ENCODE measurements at regions not wholly inside any gene's neighbourhood (a gene's known extent, or its start where the extent isn't known, plus 50 kb on each side); places are given as distances from the start of the nearest gene placed in this dataset.
A peak's percentile ranks its signal among the peaks of the same experiment; 100 is the strongest.

DNA sequence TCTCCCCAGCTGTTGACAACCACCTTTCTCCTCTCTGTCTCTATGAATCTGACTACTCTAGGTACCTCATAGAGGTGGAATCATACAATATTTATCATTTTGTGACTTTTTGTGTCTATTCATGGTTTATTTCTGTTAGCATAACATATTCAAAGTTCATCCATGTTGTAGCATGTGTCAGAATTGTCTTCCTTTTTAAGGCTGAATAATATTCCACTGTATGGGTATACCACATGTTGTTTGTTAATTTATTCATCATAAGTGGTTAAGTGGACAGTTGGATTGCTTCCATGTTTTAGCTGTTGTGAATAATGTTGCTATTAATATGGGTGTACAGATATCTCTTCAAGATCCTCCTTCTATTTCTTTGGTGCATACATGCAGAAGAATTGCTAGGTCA, 69.9 kb upstream of the COMTD1 start:
- no peak overlapping the region for H3K4me3 ChIP-seq (ENCODE audit: low read depth, low read length)
- TF ChIP-seq, protein P1, sequence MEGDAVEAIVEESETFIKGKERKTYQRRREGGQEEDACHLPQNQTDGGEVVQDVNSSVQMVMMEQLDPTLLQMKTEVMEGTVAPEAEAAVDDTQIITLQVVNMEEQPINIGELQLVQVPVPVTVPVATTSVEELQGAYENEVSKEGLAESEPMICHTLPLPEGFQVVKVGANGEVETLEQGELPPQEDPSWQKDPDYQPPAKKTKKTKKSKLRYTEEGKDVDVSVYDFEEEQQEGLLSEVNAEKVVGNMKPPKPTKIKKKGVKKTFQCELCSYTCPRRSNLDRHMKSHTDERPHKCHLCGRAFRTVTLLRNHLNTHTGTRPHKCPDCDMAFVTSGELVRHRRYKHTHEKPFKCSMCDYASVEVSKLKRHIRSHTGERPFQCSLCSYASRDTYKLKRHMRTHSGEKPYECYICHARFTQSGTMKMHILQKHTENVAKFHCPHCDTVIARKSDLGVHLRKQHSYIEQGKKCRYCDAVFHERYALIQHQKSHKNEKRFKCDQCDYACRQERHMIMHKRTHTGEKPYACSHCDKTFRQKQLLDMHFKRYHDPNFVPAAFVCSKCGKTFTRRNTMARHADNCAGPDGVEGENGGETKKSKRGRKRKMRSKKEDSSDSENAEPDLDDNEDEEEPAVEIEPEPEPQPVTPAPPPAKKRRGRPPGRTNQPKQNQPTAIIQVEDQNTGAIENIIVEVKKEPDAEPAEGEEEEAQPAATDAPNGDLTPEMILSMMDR (IDR thresholded peaks at IDR 0.05; ENCODE audit: low read depth, low read length) = no peak

DNA sequence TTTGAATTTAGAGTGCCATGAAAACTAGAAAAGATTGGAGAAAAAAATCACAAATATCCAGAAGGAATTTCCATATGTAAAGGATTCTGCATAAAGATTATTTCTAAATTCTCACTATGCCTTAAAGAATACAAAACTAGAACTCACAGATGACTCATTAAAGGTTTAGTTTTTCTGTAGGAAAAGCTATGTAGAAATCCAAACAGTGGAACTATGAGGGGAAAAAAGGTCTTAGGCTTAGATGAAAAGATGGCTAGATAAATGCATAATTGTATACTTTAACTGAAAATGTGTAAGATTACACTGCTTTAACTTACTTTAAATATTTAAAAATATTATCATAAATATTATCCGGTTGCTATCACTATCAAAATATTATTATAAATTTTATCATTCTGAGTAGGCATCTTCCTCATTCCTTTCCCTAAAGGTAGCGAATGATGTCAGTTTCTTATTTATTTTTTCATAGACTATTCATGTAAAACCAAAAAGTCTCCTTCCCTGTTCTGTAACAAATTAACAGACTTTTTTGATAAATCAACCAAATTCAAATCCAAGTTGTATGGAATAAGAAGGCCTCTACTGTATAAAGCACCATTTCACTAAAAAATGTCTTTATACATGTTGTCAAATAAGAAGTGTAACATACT, 69.1 kb upstream of the COMTD1 start:
- H3K4me3 ChIP-seq (ENCODE audit: low read depth, low read length) = no peak overlapping the region
- TF ChIP-seq, protein P1 (IDR thresholded peaks at IDR 0.05; ENCODE audit: low read depth, low read length) = no peak

DNA sequence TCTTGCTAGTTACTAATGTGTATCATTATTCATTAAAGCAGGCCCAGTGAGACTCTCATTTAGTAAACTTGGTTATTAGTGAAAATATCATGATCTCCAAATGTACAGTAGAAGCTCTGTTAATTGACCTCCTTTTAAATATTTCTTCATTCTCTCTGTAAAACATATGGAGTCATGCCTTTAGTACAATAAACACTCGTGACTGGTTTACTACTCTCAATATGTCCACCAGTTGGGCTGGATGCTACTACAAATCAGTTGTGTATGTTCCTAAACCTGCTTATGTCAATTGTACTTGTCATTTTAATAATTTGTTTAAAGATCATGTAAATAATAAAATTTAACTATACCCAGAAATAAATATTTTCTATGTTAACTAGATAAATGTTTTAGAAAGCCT, 68.6 kb upstream of the COMTD1 start:
- H3K4me3 ChIP-seq (ENCODE audit: low read depth, low read length) = no peak overlapping the region
- TF ChIP-seq, protein P1 (IDR thresholded peaks at IDR 0.05; ENCODE audit: low read depth, low read length) = no peak

DNA sequence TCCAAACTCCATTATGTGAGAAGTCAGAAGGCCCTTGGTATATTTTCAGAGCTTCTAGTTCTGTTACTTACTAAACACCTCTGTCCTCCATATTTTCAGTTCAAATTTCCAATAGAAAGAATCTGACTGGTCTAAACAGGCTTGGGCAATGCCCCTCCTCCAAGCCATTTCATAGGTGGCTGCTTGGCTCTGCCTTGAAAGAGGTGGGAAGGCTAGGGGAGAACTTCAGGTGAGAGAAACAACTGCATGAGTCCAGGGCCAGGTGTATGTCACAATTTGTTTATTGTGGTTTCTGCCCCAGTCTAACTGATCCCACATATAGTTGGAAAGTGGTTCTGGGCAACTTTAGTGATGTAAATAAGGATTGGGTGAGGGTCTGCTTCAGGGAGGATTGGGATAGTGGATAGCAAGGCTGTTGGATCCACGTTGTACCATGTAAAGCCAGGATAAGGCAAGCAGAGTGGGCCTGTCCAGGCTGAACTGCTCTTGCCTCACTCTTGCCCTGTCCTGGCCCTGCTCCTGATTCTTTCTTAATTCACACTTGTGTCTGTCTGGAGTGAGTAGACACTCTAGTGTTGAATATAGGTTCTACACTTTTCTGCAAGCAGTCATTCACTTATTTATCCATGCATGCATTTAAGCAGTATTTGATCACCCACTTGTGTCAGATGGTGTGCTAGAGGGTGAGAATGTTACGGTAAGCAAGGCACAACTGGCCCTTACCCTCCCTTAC, 67.5 kb upstream of the COMTD1 start:
- TF ChIP-seq, protein P1 (IDR thresholded peaks at IDR 0.05; ENCODE audit: low read depth, low read length) = no peak
- H3K4me3 ChIP-seq (ENCODE audit: low read depth, low read length) = no peak overlapping the region

DNA sequence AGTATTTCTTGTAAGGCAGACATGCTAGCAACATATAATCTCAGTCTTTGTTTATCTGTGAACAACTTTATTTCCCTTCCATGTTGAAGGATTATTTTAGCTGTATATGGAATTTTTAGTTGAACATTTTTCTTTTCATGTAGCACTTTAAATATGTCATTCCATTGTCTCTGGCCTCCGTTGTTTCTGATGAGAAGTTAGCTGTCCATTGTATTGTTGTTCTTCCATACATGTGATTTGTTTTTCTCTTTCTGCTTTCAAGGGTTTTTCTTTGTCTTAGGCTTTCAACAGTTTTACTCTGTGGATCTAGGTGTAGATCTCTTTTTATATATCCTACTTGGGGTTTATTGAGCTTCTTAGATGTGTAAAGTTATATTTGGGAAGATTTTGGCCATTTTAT, 66.3 kb upstream of the COMTD1 start:
- TF ChIP-seq, protein P1 (IDR thresholded peaks at IDR 0.05; ENCODE audit: low read depth, low read length) = no peak
- H3K4me3 ChIP-seq (ENCODE audit: low read depth, low read length) = no peak overlapping the region

DNA sequence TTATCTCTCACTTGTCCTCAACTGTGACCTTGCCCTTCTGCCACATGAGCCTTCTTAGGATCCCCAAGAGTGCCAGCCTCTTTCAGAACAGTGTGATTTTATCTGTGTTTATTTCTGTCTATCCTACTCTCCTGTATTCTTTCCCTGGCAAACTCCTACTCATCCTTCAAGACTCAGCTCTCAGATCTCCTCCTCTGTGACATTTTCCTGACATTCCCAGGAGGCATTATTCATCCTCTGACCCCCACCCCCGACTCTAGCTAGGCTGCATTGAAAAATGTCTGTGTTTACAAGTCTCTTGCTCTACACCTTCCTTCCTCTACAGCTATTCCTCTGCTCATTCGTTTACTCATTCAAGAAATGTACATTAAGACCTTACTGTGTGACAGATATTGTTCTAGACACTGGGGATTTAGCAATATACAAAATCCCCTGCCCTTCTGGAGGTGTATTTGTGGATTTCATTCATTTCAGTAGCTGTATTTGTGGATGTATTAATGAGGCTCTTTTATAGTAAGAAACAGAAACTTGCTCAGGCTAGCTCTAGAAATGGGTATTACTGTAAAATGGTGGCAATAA, 61.4 kb upstream of the COMTD1 start:
- no peak overlapping the region for H3K4me3 ChIP-seq (ENCODE audit: low read depth, low read length)
- TF ChIP-seq, protein P1 (IDR thresholded peaks at IDR 0.05; ENCODE audit: low read depth, low read length) = no peak

DNA sequence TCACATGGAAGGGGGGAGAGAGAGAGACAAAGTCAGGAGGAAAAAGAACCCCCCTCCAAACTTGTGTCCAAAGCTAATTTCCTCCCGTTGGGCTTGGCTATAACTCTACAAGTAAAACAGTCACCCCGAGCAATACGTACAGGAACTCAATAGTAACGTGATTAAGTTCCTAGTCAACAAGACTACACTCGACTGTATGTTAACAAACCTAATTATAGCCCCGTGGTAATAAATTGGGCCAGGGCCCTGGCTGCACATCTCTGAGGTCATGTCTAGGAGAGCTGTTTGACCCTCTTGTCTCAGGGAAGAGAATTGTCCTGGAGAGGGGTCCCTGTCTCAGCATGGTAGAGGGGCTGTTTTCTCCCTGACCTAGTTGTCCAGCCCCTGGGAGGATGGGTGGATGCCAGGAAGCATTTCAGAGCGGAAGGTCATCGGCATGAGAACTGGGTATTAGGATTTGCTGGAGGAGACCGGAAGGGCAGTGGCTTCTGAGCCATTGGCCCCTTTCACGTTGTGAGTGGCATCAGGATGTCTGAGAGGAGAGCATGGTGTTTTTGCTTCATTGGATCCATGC, 60.2 kb upstream of the COMTD1 start:
- TF ChIP-seq, protein P1 (IDR thresholded peaks at IDR 0.05; ENCODE audit: low read depth, low read length) = no peak
- H3K4me3 ChIP-seq (ENCODE audit: low read depth, low read length) = peak overlapping the region; percentile 60
